Body of pancreas (tissue), 4 donors: ENCODE measurements at regions not wholly inside any gene's neighbourhood (a gene's known extent, or its start where the extent isn't known, plus 50 kb on each side); places are given as distances from the start of the nearest gene placed in this dataset.

Experiments
- POLR2A ChIP-seq, 3 donors: fragments of 450-650 bp; IDR thresholded peaks; one replicate each; pipeline ENCODE4 v1.6.1; 2016; ENCODE audit warnings: antibody characterized with exemption in 3 of 3, mild to moderate bottlenecking in 2 of 3
- TF ChIP-seq, protein P1 (sequence below), 7 experiments: fragments of 450-650 bp in 4 of 7; fragments of 200-600 bp in 3 of 7; sonication (generic) in 3 of 7; IDR thresholded peaks; one replicate each; pipeline ENCODE4 v1.5.1; 2016 to 2019; ENCODE audit warnings: antibody characterized with exemption in 7 of 7

DNA sequence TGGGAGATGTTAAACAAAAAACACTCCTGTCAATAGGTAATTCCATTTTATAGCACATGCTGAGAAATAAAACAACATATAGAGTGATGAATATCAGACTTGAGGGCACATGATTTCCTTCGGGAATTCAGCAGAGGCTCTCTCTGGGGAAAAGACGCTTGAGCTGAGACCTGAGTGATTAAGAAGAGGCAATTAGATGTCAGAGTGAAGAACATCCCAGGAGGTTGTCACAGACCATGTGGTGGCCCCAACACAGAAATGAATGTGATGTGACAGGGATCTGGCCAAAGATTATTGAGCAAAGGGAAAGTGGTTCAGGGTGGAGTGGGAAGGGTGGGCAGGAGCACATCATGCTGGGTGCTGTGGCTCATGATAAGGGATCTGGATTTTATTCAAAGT, 254.7 kb downstream of the RAD51AP2 start:
- TF ChIP-seq POLR2A (IDR thresholded peaks at IDR 0.05) = no peak
- TF ChIP-seq, protein P1, sequence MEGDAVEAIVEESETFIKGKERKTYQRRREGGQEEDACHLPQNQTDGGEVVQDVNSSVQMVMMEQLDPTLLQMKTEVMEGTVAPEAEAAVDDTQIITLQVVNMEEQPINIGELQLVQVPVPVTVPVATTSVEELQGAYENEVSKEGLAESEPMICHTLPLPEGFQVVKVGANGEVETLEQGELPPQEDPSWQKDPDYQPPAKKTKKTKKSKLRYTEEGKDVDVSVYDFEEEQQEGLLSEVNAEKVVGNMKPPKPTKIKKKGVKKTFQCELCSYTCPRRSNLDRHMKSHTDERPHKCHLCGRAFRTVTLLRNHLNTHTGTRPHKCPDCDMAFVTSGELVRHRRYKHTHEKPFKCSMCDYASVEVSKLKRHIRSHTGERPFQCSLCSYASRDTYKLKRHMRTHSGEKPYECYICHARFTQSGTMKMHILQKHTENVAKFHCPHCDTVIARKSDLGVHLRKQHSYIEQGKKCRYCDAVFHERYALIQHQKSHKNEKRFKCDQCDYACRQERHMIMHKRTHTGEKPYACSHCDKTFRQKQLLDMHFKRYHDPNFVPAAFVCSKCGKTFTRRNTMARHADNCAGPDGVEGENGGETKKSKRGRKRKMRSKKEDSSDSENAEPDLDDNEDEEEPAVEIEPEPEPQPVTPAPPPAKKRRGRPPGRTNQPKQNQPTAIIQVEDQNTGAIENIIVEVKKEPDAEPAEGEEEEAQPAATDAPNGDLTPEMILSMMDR (IDR thresholded peaks at IDR 0.05) = no peak
